ENCODE measurements at regions not wholly inside any gene's neighbourhood (a gene's known extent, or its start where the extent isn't known, plus 50 kb on each side); places are given as distances from the start of the nearest gene placed in this dataset.

GRCh38 chr18:28466204-28466603, 289.3 kb upstream of the CDH2 start:
- TF ChIP-seq PPARA (CRISPR knock-in tag; IDR thresholded peaks at IDR 0.05; ENCODE audit: borderline replicate concordance) (no peak), ZFP3 (CRISPR knock-in tag; IDR thresholded peaks at IDR 0.05) (no peak), PATZ1 (CRISPR knock-in tag; IDR thresholded peaks at IDR 0.05; ENCODE audit: borderline replicate concordance) (no peak), CSDC2 (CRISPR knock-in tag; IDR thresholded peaks at IDR 0.05) (no peak), ISL1 (CRISPR knock-in tag; IDR thresholded peaks at IDR 0.05) (no peak), ZNF8 (CRISPR knock-in tag; IDR thresholded peaks at IDR 0.05) (no peak), TOX (CRISPR knock-in tag; IDR thresholded peaks at IDR 0.05; ENCODE audit: borderline replicate concordance) (no peak), RARB (CRISPR knock-in tag; IDR thresholded peaks at IDR 0.05) (no peak), ZNF70 (CRISPR knock-in tag; IDR thresholded peaks at IDR 0.05) (no peak), ZNF565 (CRISPR knock-in tag; conservative IDR thresholded peaks at IDR 0.05; ENCODE audit: low read depth) (no peak), BACH2 (CRISPR knock-in tag; IDR thresholded peaks at IDR 0.05; ENCODE audit: borderline replicate concordance) (no peak), ARNTL (CRISPR knock-in tag; IDR thresholded peaks at IDR 0.05; ENCODE audit: borderline replicate concordance, low read depth) (no peak), TCF4 (CRISPR knock-in tag; IDR thresholded peaks at IDR 0.05; ENCODE audit: borderline replicate concordance) (no peak), TSHZ2 (CRISPR knock-in tag; IDR thresholded peaks at IDR 0.05) (no peak), GLIS3 (CRISPR knock-in tag; IDR thresholded peaks at IDR 0.05) (no peak), SNAI2 (CRISPR knock-in tag; IDR thresholded peaks at IDR 0.05) (no peak), OSR1 (CRISPR knock-in tag; IDR thresholded peaks at IDR 0.05) (no peak)
- TF ChIP-seq, protein P1, sequence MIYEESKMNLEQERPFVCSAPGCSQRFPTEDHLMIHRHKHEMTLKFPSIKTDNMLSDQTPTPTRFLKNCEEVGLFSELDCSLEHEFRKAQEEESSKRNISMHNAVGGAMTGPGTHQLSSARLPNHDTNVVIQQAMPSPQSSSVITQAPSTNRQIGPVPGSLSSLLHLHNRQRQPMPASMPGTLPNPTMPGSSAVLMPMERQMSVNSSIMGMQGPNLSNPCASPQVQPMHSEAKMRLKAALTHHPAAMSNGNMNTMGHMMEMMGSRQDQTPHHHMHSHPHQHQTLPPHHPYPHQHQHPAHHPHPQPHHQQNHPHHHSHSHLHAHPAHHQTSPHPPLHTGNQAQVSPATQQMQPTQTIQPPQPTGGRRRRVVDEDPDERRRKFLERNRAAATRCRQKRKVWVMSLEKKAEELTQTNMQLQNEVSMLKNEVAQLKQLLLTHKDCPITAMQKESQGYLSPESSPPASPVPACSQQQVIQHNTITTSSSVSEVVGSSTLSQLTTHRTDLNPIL (CRISPR knock-in tag; IDR thresholded peaks at IDR 0.05; ENCODE audit: low read depth): no peak
- TF ChIP-seq, protein P2, sequence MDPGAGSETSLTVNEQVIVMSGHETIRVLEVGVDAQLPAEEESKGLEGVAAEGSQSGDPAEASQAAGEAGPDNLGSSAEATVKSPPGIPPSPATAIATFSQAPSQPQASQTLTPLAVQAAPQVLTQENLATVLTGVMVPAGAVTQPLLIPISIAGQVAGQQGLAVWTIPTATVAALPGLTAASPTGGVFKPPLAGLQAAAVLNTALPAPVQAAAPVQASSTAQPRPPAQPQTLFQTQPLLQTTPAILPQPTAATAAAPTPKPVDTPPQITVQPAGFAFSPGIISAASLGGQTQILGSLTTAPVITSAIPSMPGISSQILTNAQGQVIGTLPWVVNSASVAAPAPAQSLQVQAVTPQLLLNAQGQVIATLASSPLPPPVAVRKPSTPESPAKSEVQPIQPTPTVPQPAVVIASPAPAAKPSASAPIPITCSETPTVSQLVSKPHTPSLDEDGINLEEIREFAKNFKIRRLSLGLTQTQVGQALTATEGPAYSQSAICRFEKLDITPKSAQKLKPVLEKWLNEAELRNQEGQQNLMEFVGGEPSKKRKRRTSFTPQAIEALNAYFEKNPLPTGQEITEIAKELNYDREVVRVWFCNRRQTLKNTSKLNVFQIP (CRISPR knock-in tag; IDR thresholded peaks at IDR 0.05; ENCODE audit: borderline replicate concordance, low read depth): no peak
- no peak for ATAC-seq

DNA sequence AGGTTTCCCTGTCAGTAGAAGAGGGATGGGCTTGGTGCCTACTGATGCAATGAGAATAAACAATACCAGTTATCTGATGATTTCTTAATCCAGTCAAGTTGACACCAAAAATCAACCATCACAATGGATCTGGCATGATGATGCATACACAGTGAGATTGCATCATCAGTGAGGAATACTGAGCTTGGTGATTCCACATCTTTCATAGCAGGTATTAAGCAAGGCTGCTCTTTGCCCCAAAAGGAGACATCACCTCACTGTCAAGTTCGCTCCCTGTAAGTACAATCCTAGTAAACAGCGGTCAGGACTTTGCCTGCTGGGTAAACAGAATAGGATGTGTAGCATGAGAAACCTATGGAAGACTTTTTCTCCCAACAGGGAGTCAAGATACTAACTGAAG, 282.7 kb upstream of the CDH2 start:
- ATAC-seq: no peak
- TF ChIP-seq ZNF8 (CRISPR knock-in tag; IDR thresholded peaks at IDR 0.05) (no peak), OSR1 (CRISPR knock-in tag; IDR thresholded peaks at IDR 0.05) (no peak), TOX (CRISPR knock-in tag; IDR thresholded peaks at IDR 0.05; ENCODE audit: borderline replicate concordance) (no peak), PATZ1 (CRISPR knock-in tag; IDR thresholded peaks at IDR 0.05; ENCODE audit: borderline replicate concordance) (no peak), TSHZ2 (CRISPR knock-in tag; IDR thresholded peaks at IDR 0.05) (no peak), ARNTL (CRISPR knock-in tag; IDR thresholded peaks at IDR 0.05; ENCODE audit: borderline replicate concordance, low read depth) (no peak)
- TF ChIP-seq, protein P1 (CRISPR knock-in tag; IDR thresholded peaks at IDR 0.05; ENCODE audit: low read depth): no peak

Data from SK-N-SH treated with all-trans-retinoic acid at 6 μM for 48 hours (cell line).